GF-D8 (cell line): ENCODE measurements at regions not wholly inside any gene's neighbourhood (a gene's known extent, or its start where the extent isn't known, plus 50 kb on each side); places are given as distances from the start of the nearest gene placed in this dataset.
A peak's percentile ranks its signal among the peaks of the same experiment; 100 is the strongest.
"Not testable (repeated sequence)": the region's sequence is repeated elsewhere in the genome, so short reads cannot be mapped to it uniquely, and the experiment has no call there.

Experiments
- DNase-seq: peaks from one replicate; lab custom pipeline; 2025; lab: John Stamatoyannopoulos, UW

- DNase-seq = no peak
These were observed 132.3 kb upstream of the TAF11L2 start for GRCh38 chr5:17365811-17366138.

- no peak for DNase-seq
These were observed 130.7 kb upstream of the TAF11L2 start for GRCh38 chr5:17367256-17367840.

GRCh38 chr5:17370651-17371050 lies 127.4 kb upstream of the TAF11L2 start:
- DNase-seq = no peak

- DNase-seq = no peak
These were observed 124.6 kb upstream of the TAF11L2 start for GRCh38 chr5:17373406-17373805.

- no peak for DNase-seq
These were observed 124.0 kb upstream of the TAF11L2 start for GRCh38 chr5:17373814-17374556.

GRCh38 chr5:17374973-17375742 lies 122.9 kb upstream of the TAF11L2 start:
- DNase-seq = no peak

- not testable (repeated sequence) for DNase-seq
These were observed 122.1 kb upstream of the TAF11L2 start for GRCh38 chr5:17375886-17376285.

GRCh38 chr5:17378346-17378997 lies 119.6 kb upstream of the TAF11L2 start:
- no peak for DNase-seq

- DNase-seq = no peak
These were observed 118.7 kb upstream of the TAF11L2 start for GRCh38 chr5:17379100-17379951.

- DNase-seq = peak; percentile 18
These were observed 116.1 kb upstream of the TAF11L2 start for GRCh38 chr5:17381932-17382331.

GRCh38 chr5:17383526-17383925 lies 114.5 kb upstream of the TAF11L2 start:
- DNase-seq = no peak

- no peak for DNase-seq
These were observed 113.8 kb upstream of the TAF11L2 start for GRCh38 chr5:17384181-17384580.

GRCh38 chr5:17388717-17389116 lies 109.3 kb upstream of the TAF11L2 start:
- no peak for DNase-seq

GRCh38 chr5:17394086-17394485 lies 103.9 kb upstream of the TAF11L2 start:
- DNase-seq = no peak

- DNase-seq = no peak
These were observed 102.7 kb upstream of the TAF11L2 start for GRCh38 chr5:17395106-17395880.

GRCh38 chr5:17396247-17396646 lies 101.8 kb upstream of the TAF11L2 start:
- DNase-seq = no peak

GRCh38 chr5:17398431-17398830 lies 99.6 kb upstream of the TAF11L2 start:
- no peak for DNase-seq

- DNase-seq = no peak
These were observed 98.9 kb upstream of the TAF11L2 start for GRCh38 chr5:17398866-17399835.

GRCh38 chr5:17399931-17400330 lies 98.1 kb upstream of the TAF11L2 start:
- peak; percentile 5 for DNase-seq
